Mesendoderm (in vitro differentiated cells): ENCODE measurements at regions not wholly inside any gene's neighbourhood (a gene's known extent, or its start where the extent isn't known, plus 50 kb on each side); places are given as distances from the start of the nearest gene placed in this dataset.

Experiments
- DNase-seq: peaks from one replicate; pipeline ENCODE4 v3.0.0; 2013
- H2AK5ac ChIP-seq: 2 replicates; pipeline ENCODE4 v1.6.1; 2013; ENCODE audit warnings: low read length, inconsistent platforms
- H2BK120ac ChIP-seq: 2 replicates; pipeline ENCODE4 v1.6.1; 2013; ENCODE audit warnings: low read depth, mild to moderate bottlenecking, low read length, moderate library complexity, mixed read lengths
- H2BK15ac ChIP-seq: replicated peaks from 2 replicates; pipeline ENCODE4 v1.6.1; 2013; ENCODE audit warnings: low read depth, mild to moderate bottlenecking, moderate library complexity
- H2BK5ac ChIP-seq: 2 replicates; pipeline ENCODE4 v1.6.1; 2013; ENCODE audit warnings: low read length, inconsistent platforms
- H3K18ac ChIP-seq: 2 replicates; pipeline ENCODE4 v1.6.1; 2013; ENCODE audit warnings: mild to moderate bottlenecking, low read length, mixed read lengths
- H3K23ac ChIP-seq: one replicate; pipeline ENCODE4 v1.6.1; 2013; ENCODE audit warnings: low read length
- H3K27ac ChIP-seq: 2 replicates; pipeline ENCODE4 v1.5.1; 2013; ENCODE audit warnings: low read depth, mild to moderate bottlenecking, inconsistent platforms, low read length, moderate library complexity
- H3K27me3 ChIP-seq: 2 replicates; pipeline ENCODE4 v1.6.1; 2013; ENCODE audit warnings: low read length, control low read depth, mild to moderate bottlenecking, inconsistent platforms; ENCODE audit not compliant: insufficient read depth, poor library complexity
- H3K36me3 ChIP-seq: 2 replicates; pipeline ENCODE4 v1.6.1; 2013; ENCODE audit warnings: low read length, inconsistent platforms; ENCODE audit not compliant: control insufficient read depth, insufficient read depth
- H3K4ac ChIP-seq: one replicate; pipeline ENCODE4 v1.6.1; 2013; ENCODE audit warnings: low read depth, mild to moderate bottlenecking, low read length, moderate library complexity
- H3K4me1 ChIP-seq: 2 replicates; pipeline ENCODE4 v1.6.1; 2013; ENCODE audit warnings: low read depth, low read length, inconsistent platforms; ENCODE audit not compliant: control insufficient read depth
- H3K4me2 ChIP-seq: 2 replicates; pipeline ENCODE4 v1.6.1; 2013; ENCODE audit warnings: low read length
- H3K4me3 ChIP-seq: 2 replicates; pipeline ENCODE4 v1.5.1; 2013; ENCODE audit warnings: mild to moderate bottlenecking, low read length
- H3K56ac ChIP-seq: one replicate; pipeline ENCODE4 v1.6.1; 2013; ENCODE audit warnings: low read length
- H3K79me1 ChIP-seq: 2 replicates; pipeline ENCODE4 v1.6.1; 2013; ENCODE audit warnings: low read length, inconsistent platforms
- H3K79me2 ChIP-seq: 2 replicates; pipeline ENCODE4 v1.6.1; 2013; ENCODE audit warnings: mild to moderate bottlenecking, low read length; ENCODE audit not compliant: control insufficient read depth, insufficient read depth
- H3K9ac ChIP-seq: 2 replicates; pipeline ENCODE4 v1.6.1; 2013; ENCODE audit warnings: low read length, inconsistent platforms
- H4K5ac ChIP-seq: one replicate; pipeline ENCODE4 v1.6.1; 2013; ENCODE audit warnings: low read length
- H4K8ac ChIP-seq: one replicate; pipeline ENCODE4 v1.6.1; 2013; ENCODE audit warnings: low read depth, mild to moderate bottlenecking, control low read depth, low read length, moderate library complexity
- WGBS: extraction: QIAGEN DNeasy Blood & Tissue Kit; methylation state at CpG from one replicate; pipeline ENCODE4 v1.1.7; 2013; ENCODE audit warnings: low lambda C conversion rate, missing lambda C conversion rate; ENCODE audit not compliant: insufficient coverage; ENCODE audit errors: extremely low coverage; 5-methylcytosine and 5-hydroxymethylcytosine counted together

DNA sequence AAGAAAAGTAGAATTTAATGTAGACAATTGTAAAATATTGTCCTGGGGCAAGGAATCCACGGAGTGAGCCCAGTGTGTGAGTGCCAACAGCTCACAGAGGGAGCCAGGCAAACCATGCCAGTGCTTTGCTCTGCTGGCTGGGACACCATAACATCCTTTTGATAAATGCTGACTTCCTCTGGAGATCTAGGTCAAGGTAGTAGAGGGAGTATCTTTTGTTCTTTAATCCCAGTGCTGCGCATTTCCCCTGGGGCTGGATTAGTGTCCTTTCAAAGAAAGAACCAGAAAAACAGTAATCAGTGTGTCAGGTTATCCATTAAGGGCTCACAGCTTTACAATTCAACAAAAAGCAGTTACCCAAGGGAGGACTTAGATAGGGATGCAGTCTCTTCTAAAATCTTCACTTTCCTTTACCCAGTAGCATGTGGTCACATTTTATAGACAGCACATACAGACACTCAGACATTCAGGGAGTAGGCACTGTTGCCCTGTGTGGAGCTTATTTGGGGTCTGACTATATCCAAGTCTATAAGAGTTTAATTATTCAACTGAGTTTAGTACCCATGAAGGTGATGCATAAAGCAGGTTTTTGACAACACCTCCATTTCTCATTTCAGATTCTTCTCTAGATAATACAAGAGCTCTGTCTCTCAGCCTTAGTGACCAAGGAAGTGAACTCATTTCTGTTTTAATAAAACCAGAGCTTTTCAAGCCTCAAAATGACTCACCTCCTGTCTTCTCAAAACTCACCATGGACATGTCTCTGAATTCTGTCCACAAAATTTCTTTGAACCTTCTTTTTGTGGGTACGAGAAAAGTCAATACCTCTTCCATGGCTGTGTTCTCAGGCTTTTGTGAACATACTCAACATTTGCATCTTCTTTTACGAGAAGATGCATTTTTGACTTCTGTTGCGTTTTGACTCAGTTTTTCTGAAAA, 215.3 kb downstream of the BRINP2 start:
- Histone ChIP-seq H3K27ac (no peak overlapping the region), H3K79me1 (no peaks in the 10 kb centered on the region), H2BK15ac (no peak overlapping the region), H3K4ac (no peak overlapping the region), H3K9ac (no peak overlapping the region), H3K56ac (no peak overlapping the region), H3K18ac (no peak overlapping the region), H2BK120ac (no peak overlapping the region), H3K4me2 (no peak overlapping the region), H3K79me2 (no peaks in the 10 kb centered on the region), H4K8ac (no peak overlapping the region), H3K4me1 (no peaks in the 10 kb centered on the region), H2AK5ac (no peak overlapping the region), H3K27me3 (no peaks in the 10 kb centered on the region), H3K36me3 (no peaks in the 10 kb centered on the region), H3K23ac (no peak overlapping the region), H2BK5ac (no peak overlapping the region), H3K4me3 (no peak overlapping the region), H4K5ac (no peak overlapping the region)
- WGBS: no CpG with 5 or more reads among the region's 5 CpGs
- peak; percentile 59 for DNase-seq

GRCh38 chr1:177384461-177384860, 213.7 kb downstream of the BRINP2 start:
- H3K23ac ChIP-seq: no peak overlapping the region
- no peaks in the 10 kb centered on the region for H3K27me3 ChIP-seq
- H2AK5ac ChIP-seq: no peak overlapping the region
- no CpG with 5 or more reads among the region's 3 CpGs for WGBS
- H3K79me1 ChIP-seq: no peaks in the 10 kb centered on the region
- H3K56ac ChIP-seq: no peak overlapping the region
- H2BK5ac ChIP-seq: no peak overlapping the region
- no peak overlapping the region for H3K4ac ChIP-seq
- H3K4me1 ChIP-seq: no peaks in the 10 kb centered on the region
- H4K8ac ChIP-seq: no peak overlapping the region
- H3K27ac ChIP-seq: no peak overlapping the region
- H3K4me3 ChIP-seq: no peak overlapping the region
- H3K36me3 ChIP-seq: no peaks in the 10 kb centered on the region
- DNase-seq: peak; percentile 6
- H3K18ac ChIP-seq: no peak overlapping the region
- H3K79me2 ChIP-seq: no peaks in the 10 kb centered on the region
- no peak overlapping the region for H3K4me2 ChIP-seq
- no peak overlapping the region for H2BK15ac ChIP-seq
- no peak overlapping the region for H3K9ac ChIP-seq
- no peak overlapping the region for H4K5ac ChIP-seq
- H2BK120ac ChIP-seq: no peak overlapping the region

GRCh38 chr1:177383715-177384114, 213.0 kb downstream of the BRINP2 start:
- Histone ChIP-seq H2BK120ac (no peak overlapping the region), H3K4me2 (no peak overlapping the region), H2AK5ac (no peak overlapping the region), H3K9ac (no peak overlapping the region), H4K5ac (no peak overlapping the region), H3K79me2 (no peaks in the 10 kb centered on the region), H4K8ac (no peak overlapping the region), H2BK15ac (no peak overlapping the region), H3K27me3 (no peaks in the 10 kb centered on the region), H3K56ac (no peak overlapping the region), H3K79me1 (no peaks in the 10 kb centered on the region), H3K4me1 (no peaks in the 10 kb centered on the region), H3K4me3 (no peak overlapping the region), H3K23ac (no peak overlapping the region), H3K18ac (no peak overlapping the region), H3K27ac (no peak overlapping the region), H3K4ac (no peak overlapping the region), H3K36me3 (no peaks in the 10 kb centered on the region), H2BK5ac (no peak overlapping the region)
- WGBS: no CpG with 5 or more reads among the region's 1 CpG
- no peak for DNase-seq

- DNase-seq: no peak
- no CpG with 5 or more reads among the region's 2 CpGs for WGBS
Observed at GRCh38 chr1:177377866-177378265, 207.1 kb downstream of the BRINP2 start.

GRCh38 chr1:177368255-177368654, 197.5 kb downstream of the BRINP2 start:
- no peak for DNase-seq
- H2AK5ac ChIP-seq: no peak overlapping the region
- no peaks in the 10 kb centered on the region for H3K79me1 ChIP-seq
- H3K4me2 ChIP-seq: no peak overlapping the region
- no peak overlapping the region for H3K4me3 ChIP-seq
- no peak overlapping the region for H3K27ac ChIP-seq
- no peaks in the 10 kb centered on the region for H3K27me3 ChIP-seq
- no peaks in the 10 kb centered on the region for H3K36me3 ChIP-seq
- no peak overlapping the region for H2BK120ac ChIP-seq
- no peak overlapping the region for H2BK5ac ChIP-seq
- H3K4ac ChIP-seq: no peak overlapping the region
- H2BK15ac ChIP-seq: no peak overlapping the region
- no peaks in the 10 kb centered on the region for H3K4me1 ChIP-seq
- H3K18ac ChIP-seq: no peak overlapping the region
- H4K8ac ChIP-seq: no peak overlapping the region
- no peak overlapping the region for H3K9ac ChIP-seq
- H4K5ac ChIP-seq: no peak overlapping the region
- no peak overlapping the region for H3K23ac ChIP-seq
- H3K56ac ChIP-seq: no peak overlapping the region
- H3K79me2 ChIP-seq: no peaks in the 10 kb centered on the region

More at GRCh38 chr1:177377866-177378265, 207.1 kb downstream of the BRINP2 start:
- H3K27ac ChIP-seq: no peak overlapping the region
- no peak overlapping the region for H3K18ac ChIP-seq
- H3K36me3 ChIP-seq: no peaks in the 10 kb centered on the region
- H3K27me3 ChIP-seq: no peaks in the 10 kb centered on the region
- no peak overlapping the region for H2AK5ac ChIP-seq
- H3K56ac ChIP-seq: no peak overlapping the region
- no peak overlapping the region for H3K4me3 ChIP-seq
- H3K4me1 ChIP-seq: no peaks in the 10 kb centered on the region
- H3K79me1 ChIP-seq: no peaks in the 10 kb centered on the region
- H2BK5ac ChIP-seq: no peak overlapping the region
- H3K4ac ChIP-seq: no peak overlapping the region
- no peak overlapping the region for H2BK15ac ChIP-seq
- no peak overlapping the region for H3K23ac ChIP-seq
- no peak overlapping the region for H4K8ac ChIP-seq
- H3K4me2 ChIP-seq: no peak overlapping the region
- H3K79me2 ChIP-seq: no peaks in the 10 kb centered on the region
- no peak overlapping the region for H4K5ac ChIP-seq
- no peak overlapping the region for H2BK120ac ChIP-seq
- H3K9ac ChIP-seq: no peak overlapping the region

DNA sequence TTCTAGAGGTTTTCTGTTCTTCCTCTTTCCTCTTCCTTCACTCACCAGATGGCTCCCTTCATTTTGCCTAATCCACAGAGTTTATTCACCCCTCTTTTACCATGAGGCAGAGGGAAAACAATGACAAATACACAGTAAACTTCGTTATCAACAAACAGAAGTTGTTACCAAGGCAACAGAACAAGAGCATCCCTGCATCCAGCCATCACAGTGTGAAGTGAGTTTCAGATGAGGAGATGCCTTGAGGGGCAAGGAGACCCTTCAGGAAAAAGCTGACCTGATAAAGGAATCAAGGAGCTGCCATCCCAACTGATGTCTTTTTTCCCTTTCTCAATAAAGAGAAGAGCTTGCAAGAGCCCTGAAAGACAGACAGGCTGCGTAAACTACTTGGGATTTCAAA, 195.3 kb downstream of the BRINP2 start:
- no peak overlapping the region for H3K4me3 ChIP-seq
- no peak overlapping the region for H3K23ac ChIP-seq
- no peak overlapping the region for H2BK15ac ChIP-seq
- H3K27me3 ChIP-seq: no peaks in the 10 kb centered on the region
- H3K27ac ChIP-seq: no peak overlapping the region
- H4K5ac ChIP-seq: no peak overlapping the region
- H4K8ac ChIP-seq: no peak overlapping the region
- H3K79me1 ChIP-seq: no peaks in the 10 kb centered on the region
- peak; percentile 32 for DNase-seq
- H3K9ac ChIP-seq: no peak overlapping the region
- H3K36me3 ChIP-seq: no peaks in the 10 kb centered on the region
- H2AK5ac ChIP-seq: no peak overlapping the region
- no CpG with 5 or more reads among the region's 2 CpGs for WGBS
- no peak overlapping the region for H3K4me2 ChIP-seq
- H2BK120ac ChIP-seq: no peak overlapping the region
- H3K18ac ChIP-seq: no peak overlapping the region
- H3K4ac ChIP-seq: no peak overlapping the region
- no peaks in the 10 kb centered on the region for H3K4me1 ChIP-seq
- no peak overlapping the region for H2BK5ac ChIP-seq
- H3K56ac ChIP-seq: no peak overlapping the region
- no peaks in the 10 kb centered on the region for H3K79me2 ChIP-seq
